Endothelial cell of umbilical vein (primary cell): ENCODE measurements at regions not wholly inside any gene's neighbourhood (a gene's known extent, or its start where the extent isn't known, plus 50 kb on each side); places are given as distances from the start of the nearest gene placed in this dataset.

Experiments used
- BruUV-seq: library from RNA; stranded (reverse); fragments of 400-500 nt; replicated peaks from 2 replicates; lab custom pipeline; 2021; lab: Mats Ljungman, UMichigan
- CTCF ChIA-PET: fragments of 300-600, 350-600 bp; sonication (Branson Sonifier 250); formaldehyde crosslinking; loops from one replicate; lab custom pipeline; 2021; ENCODE audit warnings: antibody characterized with exemption, inconsistent platforms; lab: Charles Lee
- POLR2A ChIA-PET: fragments of 300-600, 350-600 bp; sonication (Branson Sonifier 250); formaldehyde crosslinking; loops from one replicate; lab custom pipeline; 2021; ENCODE audit warnings: antibody characterized with exemption, inconsistent platforms; lab: Charles Lee
- DNase-seq: peaks from one replicate; pipeline ENCODE4 v3.0.0-alpha.2; 2011; ENCODE audit warnings: low read depth, low spot score
- FAIRE-seq: peaks from 2 replicates; lab custom pipeline; 2011; peaks lifted over from hg19 to GRCh38; lab: Jason Lieb, UNC
- H2AFZ ChIP-seq: 2 replicates; pipeline ENCODE4 v1.6.0; 2012; ENCODE audit warnings: low read depth, low read length, control low read depth, inconsistent platforms
- H3K27ac ChIP-seq: 2 replicates; pipeline ENCODE4 v1.5.1; 2011; ENCODE audit warnings: low read depth, mild to moderate bottlenecking, control low read depth, low read length, moderate library complexity; ENCODE audit not compliant: insufficient read depth
- H3K27me3 ChIP-seq, 2 experiments: 2 replicates each; pipeline versions ENCODE4 v1.6.0 to v1.6.1; 2011; ENCODE audit warnings: low read length in 2 of 2, mixed read lengths in 1 of 2; ENCODE audit not compliant: control insufficient read depth in 2 of 2, insufficient read depth in 2 of 2
- H3K36me3 ChIP-seq, 2 experiments: 2 replicates in 1 of 2; 3 replicates in 1 of 2; pipeline ENCODE4 v1.5.1; 2011; ENCODE audit warnings: low read length in 2 of 2, mild to moderate bottlenecking in 1 of 2, moderate library complexity in 1 of 2; ENCODE audit not compliant: control insufficient read depth in 2 of 2, insufficient read depth in 2 of 2; ENCODE audit errors: extremely low read depth in 1 of 2
- H3K4me1 ChIP-seq: 3 replicates; pipeline ENCODE4 v1.5.1; 2011; ENCODE audit warnings: mild to moderate bottlenecking, low read length; ENCODE audit not compliant: control insufficient read depth, insufficient read depth; ENCODE audit errors: extremely low read depth
- H3K4me2 ChIP-seq: 2 replicates; pipeline ENCODE4 v1.6.1; 2011; ENCODE audit warnings: low read length, control low read depth, mixed read lengths; ENCODE audit not compliant: insufficient read depth
- H3K4me3 ChIP-seq, 3 experiments: fragments of 200-600 bp in 1 of 3; sonication (generic), shearing (Covaris generic) in 1 of 3; replicated peaks in 1 of 3; 2 replicates each; pipeline ENCODE4 v1.5.1; 2011 to 2016; ENCODE audit warnings: control low read depth in 3 of 3, low read length in 3 of 3, mild to moderate bottlenecking in 2 of 3, inconsistent platforms in 1 of 3, low read depth in 1 of 3, moderate library complexity in 1 of 3; ENCODE audit not compliant: insufficient read depth in 1 of 3
- H3K79me2 ChIP-seq: 2 replicates; pipeline ENCODE4 v1.6.0; 2012; ENCODE audit warnings: low read length, inconsistent platforms; ENCODE audit not compliant: control insufficient read depth, insufficient read depth
- H3K9ac ChIP-seq: replicated peaks from 2 replicates; pipeline ENCODE3; 2011; ENCODE audit warnings: low read length, control low read depth; ENCODE audit not compliant: insufficient read depth; ENCODE audit errors: extremely low read depth
- H3K9me1 ChIP-seq: replicated peaks from 3 replicates; pipeline ENCODE4 v1.6.0; 2011; ENCODE audit warnings: mild to moderate bottlenecking, low read length; ENCODE audit not compliant: control insufficient read depth, insufficient read depth; ENCODE audit errors: extremely low read depth
- H3K9me3 ChIP-seq: replicated peaks from 2 replicates; pipeline ENCODE4 v1.5.1; 2012; ENCODE audit warnings: low read length, inconsistent platforms; ENCODE audit not compliant: control insufficient read depth, insufficient read depth
- H4K20me1 ChIP-seq: replicated peaks from 2 replicates; pipeline ENCODE3; 2011; ENCODE audit warnings: mild to moderate bottlenecking, low read length; ENCODE audit not compliant: control insufficient read depth, insufficient read depth; ENCODE audit errors: extremely low read depth
- CTCF ChIP-seq, 2 donors: IDR thresholded peaks; 1 replicate in 1 of 2; 2 replicates in 1 of 2; pipeline ENCODE4 v1.5.1; 2011; ENCODE audit warnings: low read length in 2 of 2, mild to moderate bottlenecking in 2 of 2, moderate library complexity in 2 of 2, control low read depth in 1 of 2, inconsistent platforms in 1 of 2, low read depth in 1 of 2; ENCODE audit not compliant: insufficient read depth in 1 of 2; ENCODE audit errors: extremely low read depth in 1 of 2
- EZH2 ChIP-seq: IDR thresholded peaks from 2 replicates; pipeline ENCODE4 v1.6.1; 2012; ENCODE audit warnings: borderline replicate concordance, low read depth, mild to moderate bottlenecking, moderate library complexity, low read length, inconsistent platforms; ENCODE audit not compliant: severe bottlenecking
- FOS ChIP-seq: IDR thresholded peaks from 2 replicates; pipeline ENCODE4 v1.6.1; 2011; ENCODE audit warnings: mild to moderate bottlenecking, low read length, moderate library complexity, borderline replicate concordance; ENCODE audit not compliant: insufficient read depth
- GATA2 ChIP-seq: IDR thresholded peaks from 2 replicates; pipeline ENCODE4 v1.7.0; 2011; ENCODE audit warnings: low read depth, mild to moderate bottlenecking, moderate library complexity, mixed read lengths, low read length; ENCODE audit not compliant: insufficient read length, insufficient read depth
- JUN ChIP-seq: IDR thresholded peaks from 2 replicates; pipeline ENCODE4 v1.6.1; 2011; ENCODE audit warnings: borderline replicate concordance, low read depth; ENCODE audit not compliant: insufficient read length, insufficient read depth
- MAX ChIP-seq: IDR thresholded peaks from 2 replicates; pipeline ENCODE4 v1.6.1; 2011; ENCODE audit not compliant: insufficient read depth, insufficient read length
- MYC ChIP-seq: IDR thresholded peaks from one replicate; pipeline ENCODE4 v1.6.1; 2011; ENCODE audit warnings: mild to moderate bottlenecking, low read depth, low read length
- POLR2A ChIP-seq: IDR thresholded peaks from 2 replicates; pipeline ENCODE4 v1.6.1; 2012; ENCODE audit warnings: low read depth, mild to moderate bottlenecking, control low read depth, low read length
- POLR2AphosphoS5 ChIP-seq: IDR thresholded peaks from 2 replicates; pipeline ENCODE4 v1.6.1; 2012; ENCODE audit warnings: low read depth, mild to moderate bottlenecking, control low read depth, low read length, moderate library complexity; ENCODE audit not compliant: insufficient read depth
- dilution Hi-C: fragments of 300-500 bp; cut with MboI; formaldehyde crosslinking; loops from one replicate; pipeline ENCODE4 v1.15.0; 2019; ENCODE audit warnings: low sequenced_read_pairs; ENCODE audit not compliant: extremely low pct_ligation_motif_present
- intact Hi-C: fragments of 100-400 bp; cut with micrococcal nuclease; formaldehyde crosslinking; loops from one replicate; pipeline ENCODE4 v1.10.0; 2022

- no TSS peak for BruUV-seq
- H4K20me1 ChIP-seq, result no peaks in the 10 kb centered on the region
- H2AFZ ChIP-seq, result no peak overlapping the region
- no peaks in the 10 kb centered on the region for H3K4me1 ChIP-seq
- H3K27ac ChIP-seq, result no peak overlapping the region
- no peaks in the 10 kb centered on the region for H3K9me3 ChIP-seq
- TF ChIP-seq MAX (no peak), POLR2AphosphoS5 (no peak), FOS (no peak), EZH2 (no peak), POLR2A (no peak), CTCF (IDR thresholded peaks at IDR 0.05; ENCODE audit: extremely low read depth in 1 of 2, insufficient read depth in 1 of 2, low read depth in 1 of 2, low read length in 2 of 2) (no peak), MYC (no peak), GATA2 (no peak), JUN (no peak)
- ChIA-PET CTCF (no interaction called here), POLR2A (no interaction called here)
- no peaks in the 10 kb centered on the region for H3K9me1 ChIP-seq
- no peaks in the 10 kb centered on the region for H3K79me2 ChIP-seq
- no peak overlapping the region for H3K4me2 ChIP-seq
- no peaks in the 10 kb centered on the region for H3K36me3 ChIP-seq
- intact Hi-C loops (no loop called here), dilution Hi-C loops (no loop called here)
- no peak overlapping the region for H3K4me3 ChIP-seq
- H3K9ac ChIP-seq, result no peak overlapping the region
- no peak for FAIRE-seq
- no peak for DNase-seq
- H3K27me3 ChIP-seq, result no peaks in the 10 kb centered on the region
Measured at GRCh38 chr4:13306356-13306755, 177.8 kb downstream of the RAB28 start.
